ENCODE measurements at regions not wholly inside any gene's neighbourhood (a gene's known extent, or its start where the extent isn't known, plus 50 kb on each side); places are given as distances from the start of the nearest gene placed in this dataset.

GRCh38 chr2:139259422-139260051 lies 479.3 kb upstream of the NXPH2 start:
- no peak for TF ChIP-seq CTCF (IDR thresholded peaks at IDR 0.05)
- TF ChIP-seq POLR2A (IDR thresholded peaks at IDR 0.05) = no peak

Data from testis (tissue), 2 donors.